ENCODE measurements at regions not wholly inside any gene's neighbourhood (a gene's known extent, or its start where the extent isn't known, plus 50 kb on each side); places are given as distances from the start of the nearest gene placed in this dataset.

GRCh38 chr12:63394349-63394748 lies 243.3 kb upstream of the AVPR1A start:
- no peak for DNase-seq (ENCODE audit: low spot score in 2 of 2)
- TF ChIP-seq POLR2A (IDR thresholded peaks at IDR 0.05) (no peak), POLR2AphosphoS5 (IDR thresholded peaks at IDR 0.05) (no peak), EP300 (IDR thresholded peaks at IDR 0.05) (no peak), CTCF (IDR thresholded peaks at IDR 0.05) (no peak)
- H3K36me3 ChIP-seq = no peaks in the 10 kb centered on the region
- no peak overlapping the region for H3K4me3 ChIP-seq
- no peak overlapping the region for H3K27ac ChIP-seq
- H3K27me3 ChIP-seq = no peaks in the 10 kb centered on the region
- H3K9me3 ChIP-seq = no peaks in the 10 kb centered on the region
- H3K4me1 ChIP-seq = no peaks in the 10 kb centered on the region
- WGBS = 56% methylated on average over 4 of the region's 4 CpGs

- Histone ChIP-seq H3K27me3 (no peaks in the 10 kb centered on the region), H3K9me3 (no peaks in the 10 kb centered on the region), H3K4me3 (no peak overlapping the region), H3K27ac (no peak overlapping the region), H3K36me3 (no peaks in the 10 kb centered on the region), H3K4me1 (no peaks in the 10 kb centered on the region)
- DNase-seq (ENCODE audit: low spot score in 2 of 2) = no peak
- 80% methylated on average over 7 of the region's 7 CpGs for whole genome bisulfite sequencing
- TF ChIP-seq CTCF (IDR thresholded peaks at IDR 0.05) = no peak
- no peak for TF ChIP-seq POLR2A (IDR thresholded peaks at IDR 0.05)
- no peak for TF ChIP-seq EP300 (IDR thresholded peaks at IDR 0.05)
- TF ChIP-seq POLR2AphosphoS5 (IDR thresholded peaks at IDR 0.05) = no peak
These were observed 238.2 kb upstream of the AVPR1A start for GRCh38 chr12:63389211-63389610.

- Histone ChIP-seq H3K4me3 (no peak overlapping the region), H3K36me3 (no peaks in the 10 kb centered on the region), H3K27ac (no peak overlapping the region), H3K27me3 (no peaks in the 10 kb centered on the region), H3K9me3 (no peaks in the 10 kb centered on the region), H3K4me1 (no peaks in the 10 kb centered on the region)
- no peak for TF ChIP-seq CTCF (IDR thresholded peaks at IDR 0.05)
- no peak for TF ChIP-seq EP300 (IDR thresholded peaks at IDR 0.05)
- TF ChIP-seq POLR2AphosphoS5 (IDR thresholded peaks at IDR 0.05) = no peak
- no peak for TF ChIP-seq POLR2A (IDR thresholded peaks at IDR 0.05)
- 82% methylated on average over 4 of the region's 4 CpGs for WGBS
- DNase-seq (ENCODE audit: low spot score in 2 of 2) = no peak
These were observed 236.8 kb upstream of the AVPR1A start for GRCh38 chr12:63387771-63388170.

- Histone ChIP-seq H3K4me1 (no peaks in the 10 kb centered on the region), H3K9me3 (no peaks in the 10 kb centered on the region), H3K27me3 (no peaks in the 10 kb centered on the region), H3K27ac (no peak overlapping the region), H3K36me3 (no peaks in the 10 kb centered on the region), H3K4me3 (no peak overlapping the region)
- TF ChIP-seq POLR2A (IDR thresholded peaks at IDR 0.05) (no peak), POLR2AphosphoS5 (IDR thresholded peaks at IDR 0.05) (no peak)
- no peak for DNase-seq (ENCODE audit: low spot score in 2 of 2)
These were observed 231.9 kb upstream of the AVPR1A start for GRCh38 chr12:63382930-63383329.

GRCh38 chr12:63362791-63363190 lies 211.8 kb upstream of the AVPR1A start:
- Histone ChIP-seq H3K36me3 (no peaks in the 10 kb centered on the region), H3K4me3 (no peak overlapping the region), H3K27ac (no peak overlapping the region), H3K9me3 (peaks cover 5% of the 10 kb centered on the region), H3K27me3 (no peaks in the 10 kb centered on the region), H3K4me1 (no peaks in the 10 kb centered on the region)
- DNase-seq (ENCODE audit: low spot score in 2 of 2) = no peak
- 87% methylated on average over 1 of the region's 1 CpG for WGBS
- TF ChIP-seq EP300 (IDR thresholded peaks at IDR 0.05) = no peak
- no peak for TF ChIP-seq POLR2AphosphoS5 (IDR thresholded peaks at IDR 0.05)
- no peak for TF ChIP-seq POLR2A (IDR thresholded peaks at IDR 0.05)
- TF ChIP-seq CTCF (IDR thresholded peaks at IDR 0.05) = no peak

GRCh38 chr12:63362166-63362565 lies 211.2 kb upstream of the AVPR1A start:
- Histone ChIP-seq H3K36me3 (no peaks in the 10 kb centered on the region), H3K9me3 (peaks cover 3% of the 10 kb centered on the region), H3K4me3 (no peak overlapping the region), H3K4me1 (no peaks in the 10 kb centered on the region), H3K27ac (no peak overlapping the region), H3K27me3 (no peaks in the 10 kb centered on the region)
- whole genome bisulfite sequencing = 65% methylated on average over 2 of the region's 2 CpGs
- TF ChIP-seq CTCF (IDR thresholded peaks at IDR 0.05) (no peak), POLR2A (IDR thresholded peaks at IDR 0.05) (no peak), EP300 (IDR thresholded peaks at IDR 0.05) (no peak), POLR2AphosphoS5 (IDR thresholded peaks at IDR 0.05) (no peak)
- DNase-seq (ENCODE audit: low spot score in 2 of 2) = no peak

All from suprapubic skin (tissue), 4 donors.